ENCODE measurements at regions not wholly inside any gene's neighbourhood (a gene's known extent, or its start where the extent isn't known, plus 50 kb on each side); places are given as distances from the start of the nearest gene placed in this dataset.

GRCh38 chr10:60496181-60496580 lies 106.5 kb upstream of the ANK3 start:
- H3K27ac ChIP-seq = no peak overlapping the region
- TF ChIP-seq, protein P1, sequence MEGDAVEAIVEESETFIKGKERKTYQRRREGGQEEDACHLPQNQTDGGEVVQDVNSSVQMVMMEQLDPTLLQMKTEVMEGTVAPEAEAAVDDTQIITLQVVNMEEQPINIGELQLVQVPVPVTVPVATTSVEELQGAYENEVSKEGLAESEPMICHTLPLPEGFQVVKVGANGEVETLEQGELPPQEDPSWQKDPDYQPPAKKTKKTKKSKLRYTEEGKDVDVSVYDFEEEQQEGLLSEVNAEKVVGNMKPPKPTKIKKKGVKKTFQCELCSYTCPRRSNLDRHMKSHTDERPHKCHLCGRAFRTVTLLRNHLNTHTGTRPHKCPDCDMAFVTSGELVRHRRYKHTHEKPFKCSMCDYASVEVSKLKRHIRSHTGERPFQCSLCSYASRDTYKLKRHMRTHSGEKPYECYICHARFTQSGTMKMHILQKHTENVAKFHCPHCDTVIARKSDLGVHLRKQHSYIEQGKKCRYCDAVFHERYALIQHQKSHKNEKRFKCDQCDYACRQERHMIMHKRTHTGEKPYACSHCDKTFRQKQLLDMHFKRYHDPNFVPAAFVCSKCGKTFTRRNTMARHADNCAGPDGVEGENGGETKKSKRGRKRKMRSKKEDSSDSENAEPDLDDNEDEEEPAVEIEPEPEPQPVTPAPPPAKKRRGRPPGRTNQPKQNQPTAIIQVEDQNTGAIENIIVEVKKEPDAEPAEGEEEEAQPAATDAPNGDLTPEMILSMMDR (conservative IDR thresholded peaks at IDR 0.05; ENCODE audit: low read depth, low read length) = no peak
- no peaks in the 10 kb centered on the region for H3K27me3 ChIP-seq (ENCODE audit: insufficient read depth, low read depth)
- peaks cover 93% of the 10 kb centered on the region for H3K4me1 ChIP-seq (ENCODE audit: low read depth, poor library complexity, severe bottlenecking)
- H3K4me2 ChIP-seq = no peak overlapping the region
- H2AFZ ChIP-seq (ENCODE audit: low read depth) = no peak overlapping the region
- H3K79me2 ChIP-seq (ENCODE audit: insufficient read depth, low read depth) = peaks cover 100% of the 10 kb centered on the region
- no peak overlapping the region for H3K4me3 ChIP-seq (IDR thresholded peaks at IDR 0.05; ENCODE audit: insufficient read depth, low read depth, low read length)
- H3K36me3 ChIP-seq (ENCODE audit: insufficient read depth) = no peaks in the 10 kb centered on the region
- no peak overlapping the region for H3K9ac ChIP-seq
- peaks cover 55% of the 10 kb centered on the region for H4K20me1 ChIP-seq (ENCODE audit: insufficient read depth)

GRCh38 chr10:60495338-60496055 lies 105.8 kb upstream of the ANK3 start:
- Histone ChIP-seq H2AFZ (ENCODE audit: low read depth) (no peak overlapping the region), H3K27me3 (ENCODE audit: insufficient read depth, low read depth) (no peaks in the 10 kb centered on the region), H3K36me3 (ENCODE audit: insufficient read depth) (no peaks in the 10 kb centered on the region), H3K9ac (no peak overlapping the region), H3K4me1 (ENCODE audit: low read depth, poor library complexity, severe bottlenecking) (peaks cover 93% of the 10 kb centered on the region), H4K20me1 (ENCODE audit: insufficient read depth) (peaks cover 50% of the 10 kb centered on the region), H3K4me2 (no peak overlapping the region), H3K79me2 (ENCODE audit: insufficient read depth, low read depth) (peaks cover 100% of the 10 kb centered on the region), H3K4me3 (IDR thresholded peaks at IDR 0.05; ENCODE audit: insufficient read depth, low read depth, low read length) (no peak overlapping the region), H3K27ac (no peak overlapping the region)
- TF ChIP-seq, protein P1 (conservative IDR thresholded peaks at IDR 0.05; ENCODE audit: low read depth, low read length) = no peak

- TF ChIP-seq, protein P1 (conservative IDR thresholded peaks at IDR 0.05; ENCODE audit: low read depth, low read length) = no peak
- no peak overlapping the region for H3K27ac ChIP-seq
- H3K27me3 ChIP-seq (ENCODE audit: insufficient read depth, low read depth) = no peaks in the 10 kb centered on the region
- H4K20me1 ChIP-seq (ENCODE audit: insufficient read depth) = peaks cover 43% of the 10 kb centered on the region
- no peaks in the 10 kb centered on the region for H3K36me3 ChIP-seq (ENCODE audit: insufficient read depth)
- H2AFZ ChIP-seq (ENCODE audit: low read depth) = no peak overlapping the region
- H3K9ac ChIP-seq = no peak overlapping the region
- peaks cover 93% of the 10 kb centered on the region for H3K4me1 ChIP-seq (ENCODE audit: low read depth, poor library complexity, severe bottlenecking)
- H3K4me2 ChIP-seq = no peak overlapping the region
- H3K79me2 ChIP-seq (ENCODE audit: insufficient read depth, low read depth) = peaks cover 100% of the 10 kb centered on the region
- no peak overlapping the region for H3K4me3 ChIP-seq (IDR thresholded peaks at IDR 0.05; ENCODE audit: insufficient read depth, low read depth, low read length)
These were observed 105.1 kb upstream of the ANK3 start for GRCh38 chr10:60494774-60495173.

GRCh38 chr10:60491162-60491561 lies 101.5 kb upstream of the ANK3 start:
- TF ChIP-seq, protein P1 (conservative IDR thresholded peaks at IDR 0.05; ENCODE audit: low read depth, low read length) = no peak
- peak overlapping the region; percentile 8; the same call in 1 of the 2 replicates for H3K27ac ChIP-seq
- no peaks in the 10 kb centered on the region for H3K36me3 ChIP-seq (ENCODE audit: insufficient read depth)
- no peak overlapping the region for H2AFZ ChIP-seq (ENCODE audit: low read depth)
- peak overlapping the region; percentile 49; the same call in 1 of the 2 replicates for H3K4me2 ChIP-seq
- H4K20me1 ChIP-seq (ENCODE audit: insufficient read depth) = peaks cover 17% of the 10 kb centered on the region; the same call in 1 of the 2 replicates
- H3K4me1 ChIP-seq (ENCODE audit: low read depth, poor library complexity, severe bottlenecking) = peaks cover 94% of the 10 kb centered on the region
- H3K79me2 ChIP-seq (ENCODE audit: insufficient read depth, low read depth) = peaks cover 97% of the 10 kb centered on the region
- H3K9ac ChIP-seq = no peak overlapping the region
- no peak overlapping the region for H3K4me3 ChIP-seq (IDR thresholded peaks at IDR 0.05; ENCODE audit: insufficient read depth, low read depth, low read length)
- H3K27me3 ChIP-seq (ENCODE audit: insufficient read depth, low read depth) = no peaks in the 10 kb centered on the region

Data from KMS-11 (cell line).